MM.1S (cell line): ENCODE measurements at regions not wholly inside any gene's neighbourhood (a gene's known extent, or its start where the extent isn't known, plus 50 kb on each side); places are given as distances from the start of the nearest gene placed in this dataset.

Experiments
- DNase-seq: peaks from one replicate; pipeline ENCODE4 v3.0.0-alpha.2; 2015
- H2AFZ ChIP-seq: fragments of 300-600 bp; sonication (generic); 2 replicates; pipeline ENCODE4 v1.6.0; 2016; ENCODE audit warnings: antibody characterized with exemption, low read length
- H3F3A ChIP-seq: fragments of 300-600 bp; sonication (generic); 2 replicates; pipeline ENCODE4 v1.6.1; 2016; ENCODE audit warnings: mild to moderate bottlenecking, antibody characterized with exemption, low read length, moderate library complexity, mixed read lengths; ENCODE audit not compliant: insufficient read depth
- H3K27ac ChIP-seq: fragments of 300-600 bp; sonication (generic); 2 replicates; pipeline ENCODE4 v1.5.1; 2016; ENCODE audit warnings: mild to moderate bottlenecking, low read length
- H3K27me3 ChIP-seq: fragments of 300-600 bp; sonication (generic); replicated peaks from 2 replicates; pipeline ENCODE4 v1.6.0; 2016; ENCODE audit warnings: low read length; ENCODE audit not compliant: insufficient read depth
- H3K36me3 ChIP-seq: fragments of 300-600 bp; sonication (generic); replicated peaks from 2 replicates; pipeline ENCODE4 v1.6.1; 2016; ENCODE audit warnings: mild to moderate bottlenecking, low read length, mixed read lengths; ENCODE audit not compliant: insufficient read depth
- H3K4me1 ChIP-seq: fragments of 300-600 bp; sonication (generic); 2 replicates; pipeline ENCODE4 v1.6.1; 2016; ENCODE audit warnings: low read length, mixed read lengths
- H3K4me2 ChIP-seq: fragments of 300-600 bp; sonication (generic); 2 replicates; pipeline ENCODE4 v1.6.0; 2016; ENCODE audit warnings: low read depth, low read length
- H3K4me3 ChIP-seq: fragments of 300-600 bp; sonication (generic); 2 replicates; pipeline ENCODE4 v1.5.1; 2016; ENCODE audit warnings: low read length, mixed read lengths
- H3K79me2 ChIP-seq: fragments of 300-600 bp; sonication (generic); 2 replicates; pipeline ENCODE4 v1.6.1; 2016; ENCODE audit warnings: mixed run types, low read length, mixed read lengths
- H3K9ac ChIP-seq: fragments of 300-600 bp; sonication (generic); 2 replicates; pipeline ENCODE4 v1.6.1; 2016; ENCODE audit warnings: low read length, mixed read lengths
- H3K9me2 ChIP-seq: fragments of 300-600 bp; sonication (generic); replicated peaks from 2 replicates; pipeline ENCODE4 v1.6.1; 2016; ENCODE audit warnings: mild to moderate bottlenecking, low read length, mixed read lengths; ENCODE audit not compliant: insufficient read depth
- H3K9me3 ChIP-seq: fragments of 300-600 bp; sonication (generic); replicated peaks from 2 replicates; pipeline ENCODE4 v1.6.1; 2016; ENCODE audit warnings: mild to moderate bottlenecking, low read length, mixed read lengths; ENCODE audit not compliant: insufficient read depth
- H4K20me1 ChIP-seq: fragments of 300-600 bp; sonication (generic); 2 replicates; pipeline ENCODE4 v1.6.1; 2016; ENCODE audit warnings: mild to moderate bottlenecking, low read length, moderate library complexity, mixed read lengths; ENCODE audit not compliant: insufficient read depth
- EZH2 ChIP-seq: fragments of 300-600 bp; sonication (generic); optimal IDR thresholded peaks from 2 replicates; pipeline ENCODE3; 2017; ENCODE audit warnings: low read depth, mild to moderate bottlenecking, antibody characterized with exemption, low read length, mixed read lengths
- EZH2phosphoT487 ChIP-seq: fragments of 300-600 bp; sonication (generic); IDR thresholded peaks from 2 replicates; pipeline ENCODE4 v1.6.1; 2018; ENCODE audit warnings: antibody characterized with exemption, low read length
- TF ChIP-seq, protein P1 (sequence below): fragments of 300-600 bp; sonication (generic); IDR thresholded peaks from 2 replicates; pipeline ENCODE4 v1.5.1; 2016; ENCODE audit warnings: antibody characterized with exemption, low read length, mixed read lengths

DNA sequence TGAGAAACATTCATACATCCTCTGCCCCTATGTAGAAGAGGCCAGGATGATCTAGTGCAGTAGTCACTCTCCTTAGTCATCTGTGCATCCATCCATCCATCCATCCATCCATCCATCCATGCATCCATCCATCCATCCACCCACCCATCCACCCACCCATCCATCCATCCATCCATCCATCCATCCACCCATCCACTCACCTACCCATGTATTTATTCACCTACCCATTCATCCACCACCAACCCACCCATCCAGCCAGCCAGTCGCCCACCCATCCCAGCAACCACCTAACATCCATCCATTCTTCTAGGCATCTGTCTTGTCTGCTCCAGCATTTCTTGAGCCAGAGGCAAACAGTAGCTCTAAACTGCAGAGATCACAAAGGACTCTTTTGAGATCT, 87.1 kb downstream of the MSX2 start:
- H3K4me3 ChIP-seq: no peak overlapping the region
- no peaks in the 10 kb centered on the region for H3K27me3 ChIP-seq

DNA sequence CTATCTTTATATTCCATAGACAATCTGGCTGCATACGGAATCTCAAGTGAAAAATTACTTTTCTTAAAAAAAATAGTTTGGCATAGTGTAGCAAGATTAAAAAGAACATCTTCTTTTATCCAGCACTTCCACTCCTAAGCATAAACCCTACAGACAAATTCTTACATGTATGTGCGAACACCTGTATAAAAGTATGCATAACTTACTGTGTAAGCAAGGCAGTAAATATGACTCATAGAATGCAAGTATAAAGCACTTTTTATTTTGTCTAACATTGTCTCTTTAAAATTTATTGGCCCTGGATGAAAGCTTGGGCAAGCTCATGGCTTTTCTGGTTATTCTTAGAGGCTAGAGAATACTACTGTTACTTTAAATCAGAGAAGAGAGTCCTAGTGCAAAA, 86.4 kb downstream of the MSX2 start:
- H3K9ac ChIP-seq: no peak overlapping the region
- no peaks in the 10 kb centered on the region for H3K4me1 ChIP-seq
- no peak overlapping the region for H3K4me2 ChIP-seq
- H3K4me3 ChIP-seq: no peak overlapping the region
- no peaks in the 10 kb centered on the region for H3F3A ChIP-seq
- no peaks in the 10 kb centered on the region for H3K9me2 ChIP-seq
- no peaks in the 10 kb centered on the region for H3K79me2 ChIP-seq
- H2AFZ ChIP-seq: no peak overlapping the region
- no peaks in the 10 kb centered on the region for H3K9me3 ChIP-seq
- no peak for TF ChIP-seq EZH2phosphoT487
- TF ChIP-seq EZH2: no peak
- TF ChIP-seq, protein P1, sequence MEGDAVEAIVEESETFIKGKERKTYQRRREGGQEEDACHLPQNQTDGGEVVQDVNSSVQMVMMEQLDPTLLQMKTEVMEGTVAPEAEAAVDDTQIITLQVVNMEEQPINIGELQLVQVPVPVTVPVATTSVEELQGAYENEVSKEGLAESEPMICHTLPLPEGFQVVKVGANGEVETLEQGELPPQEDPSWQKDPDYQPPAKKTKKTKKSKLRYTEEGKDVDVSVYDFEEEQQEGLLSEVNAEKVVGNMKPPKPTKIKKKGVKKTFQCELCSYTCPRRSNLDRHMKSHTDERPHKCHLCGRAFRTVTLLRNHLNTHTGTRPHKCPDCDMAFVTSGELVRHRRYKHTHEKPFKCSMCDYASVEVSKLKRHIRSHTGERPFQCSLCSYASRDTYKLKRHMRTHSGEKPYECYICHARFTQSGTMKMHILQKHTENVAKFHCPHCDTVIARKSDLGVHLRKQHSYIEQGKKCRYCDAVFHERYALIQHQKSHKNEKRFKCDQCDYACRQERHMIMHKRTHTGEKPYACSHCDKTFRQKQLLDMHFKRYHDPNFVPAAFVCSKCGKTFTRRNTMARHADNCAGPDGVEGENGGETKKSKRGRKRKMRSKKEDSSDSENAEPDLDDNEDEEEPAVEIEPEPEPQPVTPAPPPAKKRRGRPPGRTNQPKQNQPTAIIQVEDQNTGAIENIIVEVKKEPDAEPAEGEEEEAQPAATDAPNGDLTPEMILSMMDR: no peak
- no peak for DNase-seq
- H4K20me1 ChIP-seq: no peaks in the 10 kb centered on the region
- H3K27me3 ChIP-seq: no peaks in the 10 kb centered on the region
- H3K27ac ChIP-seq: no peak overlapping the region
- H3K36me3 ChIP-seq: no peaks in the 10 kb centered on the region

More for the DNA sequence above, 87.1 kb downstream of the MSX2 start:
- no peaks in the 10 kb centered on the region for H3K9me2 ChIP-seq
- no peak for DNase-seq
- H3F3A ChIP-seq: no peaks in the 10 kb centered on the region
- no peak overlapping the region for H3K27ac ChIP-seq
- H3K4me2 ChIP-seq: no peak overlapping the region
- H3K36me3 ChIP-seq: no peaks in the 10 kb centered on the region
- no peak overlapping the region for H3K9ac ChIP-seq
- TF ChIP-seq, protein P1: no peak
- TF ChIP-seq EZH2: no peak
- no peak for TF ChIP-seq EZH2phosphoT487
- H4K20me1 ChIP-seq: no peaks in the 10 kb centered on the region
- no peaks in the 10 kb centered on the region for H3K9me3 ChIP-seq
- H3K79me2 ChIP-seq: no peaks in the 10 kb centered on the region
- no peaks in the 10 kb centered on the region for H3K4me1 ChIP-seq
- no peak overlapping the region for H2AFZ ChIP-seq

DNA sequence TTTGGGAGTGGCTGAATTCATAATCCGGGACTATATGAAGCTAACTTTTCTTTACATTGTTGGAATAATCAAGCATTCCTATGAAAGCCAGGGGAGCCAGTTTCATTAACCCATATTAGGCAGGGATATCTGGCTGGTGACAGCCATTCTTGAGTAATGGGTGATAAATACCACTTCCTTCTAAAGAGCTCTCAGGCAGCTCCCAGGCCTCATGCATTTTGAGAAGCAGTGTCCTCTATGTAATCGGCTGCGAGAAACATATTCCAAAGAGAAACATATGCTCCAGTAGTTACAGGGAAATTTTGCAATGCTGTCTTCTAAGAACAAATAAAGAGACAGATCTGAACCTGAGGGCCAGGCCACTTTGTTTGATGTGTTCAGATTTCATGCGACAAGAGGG, 83.1 kb downstream of the MSX2 start:
- Histone ChIP-seq H3K79me2 (no peaks in the 10 kb centered on the region), H3K4me3 (no peak overlapping the region), H3K27me3 (no peaks in the 10 kb centered on the region), H3K9me3 (no peaks in the 10 kb centered on the region), H3K27ac (no peak overlapping the region), H4K20me1 (no peaks in the 10 kb centered on the region), H3F3A (no peaks in the 10 kb centered on the region), H2AFZ (no peak overlapping the region), H3K4me1 (no peaks in the 10 kb centered on the region), H3K9ac (no peak overlapping the region), H3K4me2 (no peak overlapping the region), H3K36me3 (no peaks in the 10 kb centered on the region), H3K9me2 (no peaks in the 10 kb centered on the region)
- TF ChIP-seq EZH2: no peak
- DNase-seq: no peak

DNA sequence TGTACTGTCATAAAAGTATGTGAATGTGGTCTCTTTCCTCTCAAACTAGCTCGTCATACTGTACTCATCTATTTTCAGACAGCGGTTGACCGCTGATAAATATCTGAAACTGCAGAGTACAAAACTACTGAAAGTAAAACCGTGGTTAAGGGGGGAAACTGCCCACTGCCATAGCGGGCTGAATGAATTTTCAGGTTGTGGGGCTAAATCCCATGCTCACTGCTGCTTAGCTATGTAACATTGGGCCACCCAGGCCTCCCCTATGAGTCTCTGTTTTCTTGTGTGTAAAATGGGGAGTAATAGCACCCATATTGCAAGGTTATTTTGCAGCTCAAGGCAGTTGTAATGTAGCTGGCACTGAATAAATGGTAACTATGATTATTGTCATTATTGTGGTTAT, 82.3 kb downstream of the MSX2 start:
- Histone ChIP-seq H3K4me2 (no peak overlapping the region), H3K27ac (no peak overlapping the region), H2AFZ (no peak overlapping the region), H3F3A (no peaks in the 10 kb centered on the region), H3K36me3 (no peaks in the 10 kb centered on the region), H3K4me3 (no peak overlapping the region), H3K27me3 (no peaks in the 10 kb centered on the region), H4K20me1 (no peaks in the 10 kb centered on the region), H3K9me3 (no peaks in the 10 kb centered on the region), H3K4me1 (no peaks in the 10 kb centered on the region), H3K9me2 (no peaks in the 10 kb centered on the region), H3K9ac (no peak overlapping the region), H3K79me2 (no peaks in the 10 kb centered on the region)
- peak; percentile 28 for DNase-seq
- TF ChIP-seq, protein P1: no peak
- TF ChIP-seq EZH2 (no peak), EZH2phosphoT487 (no peak)
